Keratinocyte (primary cell): ENCODE measurements at regions not wholly inside any gene's neighbourhood (a gene's known extent, or its start where the extent isn't known, plus 50 kb on each side); places are given as distances from the start of the nearest gene placed in this dataset.

Source experiments
- DNase-seq: peaks from one replicate; pipeline ENCODE4 v3.0.0-alpha.2; 2011; ENCODE audit warnings: low read depth, missing footprints, low spot score
- FAIRE-seq: peaks from 2 replicates; lab custom pipeline; 2011; peaks lifted over from hg19 to GRCh38; lab: Jason Lieb, UNC
- H2AFZ ChIP-seq: 2 replicates; pipeline ENCODE4 v1.6.0; 2012; ENCODE audit warnings: low read length, control low read depth, inconsistent platforms; ENCODE audit not compliant: control insufficient read depth
- H3K27ac ChIP-seq: 2 replicates; pipeline ENCODE4 v1.5.1; 2011; ENCODE audit warnings: low read length; ENCODE audit not compliant: control insufficient read depth, insufficient read depth
- H3K27me3 ChIP-seq: 3 replicates; pipeline ENCODE4 v1.6.0; 2011; ENCODE audit warnings: low read length; ENCODE audit not compliant: control insufficient read depth, insufficient read depth; ENCODE audit errors: extremely low read depth
- H3K36me3 ChIP-seq, 2 experiments: 2 replicates in 1 of 2; 3 replicates in 1 of 2; pipeline ENCODE4 v1.5.1; 2011; ENCODE audit warnings: low read length in 2 of 2, mild to moderate bottlenecking in 1 of 2; ENCODE audit not compliant: control insufficient read depth in 2 of 2, insufficient read depth in 2 of 2; ENCODE audit errors: extremely low read depth in 1 of 2
- H3K4me1 ChIP-seq: 3 replicates; pipeline ENCODE4 v1.5.1; 2011; ENCODE audit warnings: low read length; ENCODE audit not compliant: control insufficient read depth, insufficient read depth; ENCODE audit errors: extremely low read depth
- H3K4me2 ChIP-seq: 3 replicates; pipeline ENCODE4 v1.6.0; 2011; ENCODE audit warnings: low read depth, low read length; ENCODE audit not compliant: control insufficient read depth, insufficient read depth; ENCODE audit errors: extremely low read depth
- H3K4me3 ChIP-seq, 3 experiments: fragments of 200-600 bp in 1 of 3; sonication (generic) in 1 of 3; 2 replicates in 2 of 3; 3 replicates in 1 of 3; pipeline ENCODE4 v1.5.1; 2011 to 2016; ENCODE audit warnings: low read length in 3 of 3, mild to moderate bottlenecking in 3 of 3, control low read depth in 2 of 3, inconsistent platforms in 1 of 3, low read depth in 1 of 3, mixed read lengths in 1 of 3, mixed run types in 1 of 3, moderate library complexity in 1 of 3; ENCODE audit not compliant: control insufficient read depth in 2 of 3, insufficient read depth in 2 of 3; ENCODE audit errors: extremely low read depth in 1 of 3
- H3K79me2 ChIP-seq: 2 replicates; pipeline ENCODE4 v1.6.0; 2012; ENCODE audit warnings: low read length; ENCODE audit not compliant: control insufficient read depth, insufficient read depth
- H3K9ac ChIP-seq: 3 replicates; pipeline ENCODE4 v1.6.0; 2011; ENCODE audit warnings: low read length; ENCODE audit not compliant: control insufficient read depth, insufficient read depth; ENCODE audit errors: extremely low read depth
- H3K9me1 ChIP-seq: 3 replicates; pipeline ENCODE4 v1.6.0; 2011; ENCODE audit warnings: low read length; ENCODE audit not compliant: control insufficient read depth, insufficient read depth; ENCODE audit errors: extremely low read depth
- H3K9me3 ChIP-seq: 2 replicates; pipeline ENCODE4 v1.5.1; 2012; ENCODE audit warnings: low read depth, low read length; ENCODE audit not compliant: control insufficient read depth
- H4K20me1 ChIP-seq: 3 replicates; pipeline ENCODE4 v1.6.0; 2011; ENCODE audit warnings: low read length; ENCODE audit not compliant: control insufficient read depth, insufficient read depth; ENCODE audit errors: extremely low read depth
- CTCF ChIP-seq, 3 experiments: IDR thresholded peaks in 1 of 3; conservative IDR thresholded peaks in 1 of 3; optimal IDR thresholded peaks in 1 of 3; 2 replicates in 2 of 3; 3 replicates in 1 of 3; pipeline versions ENCODE3 to v1.5.1; 2011; ENCODE audit warnings: low read length in 3 of 3, mild to moderate bottlenecking in 3 of 3, moderate library complexity in 2 of 3, control low read depth in 1 of 3, inconsistent platforms in 1 of 3; ENCODE audit not compliant: insufficient read depth in 2 of 3; ENCODE audit errors: extremely low read depth in 1 of 3
- EZH2 ChIP-seq: IDR thresholded peaks from one replicate; pipeline ENCODE4 v1.6.1; 2012; ENCODE audit warnings: inconsistent platforms, mild to moderate bottlenecking, low read length, moderate library complexity
- dilution Hi-C: fragments of 300-500 bp; cut with MboI; formaldehyde crosslinking; loops from one replicate; pipeline ENCODE4 v1.7.0; 2020; ENCODE audit warnings: low sequenced_read_pairs; ENCODE audit not compliant: extremely low pct_ligation_motif_present

- dilution Hi-C loops: no loop called here
- TF ChIP-seq CTCF (optimal IDR thresholded peaks at IDR 0.05 in 1 of 3, IDR thresholded peaks at IDR 0.05 in 1 of 3, conservative IDR thresholded peaks at IDR 0.05 in 1 of 3; ENCODE audit: extremely low read depth in 1 of 3, insufficient read depth in 2 of 3, low read length in 3 of 3) (no peak), EZH2 (no peak)
- H3K4me1 ChIP-seq: peaks cover 9% of the 10 kb centered on the region
These were observed 122.5 kb downstream of the PCDH7 start for GRCh38 chr4:30842689-30843088.

GRCh38 chr4:30844861-30845582, 124.9 kb downstream of the PCDH7 start:
- no peak for DNase-seq
- Histone ChIP-seq H3K27me3 (no peaks in the 10 kb centered on the region), H3K27ac (no peak overlapping the region), H2AFZ (no peak overlapping the region), H3K36me3 (no peaks in the 10 kb centered on the region), H3K9me1 (no peaks in the 10 kb centered on the region), H3K4me2 (no peak overlapping the region), H3K4me1 (peaks cover 2% of the 10 kb centered on the region), H4K20me1 (no peaks in the 10 kb centered on the region), H3K79me2 (no peaks in the 10 kb centered on the region), H3K9ac (no peak overlapping the region), H3K9me3 (no peaks in the 10 kb centered on the region), H3K4me3 (no peak overlapping the region)
- no peak for TF ChIP-seq CTCF (optimal IDR thresholded peaks at IDR 0.05 in 1 of 3, IDR thresholded peaks at IDR 0.05 in 1 of 3, conservative IDR thresholded peaks at IDR 0.05 in 1 of 3; ENCODE audit: extremely low read depth in 1 of 3, insufficient read depth in 2 of 3, low read length in 3 of 3)
- TF ChIP-seq EZH2: no peak
- no peak for FAIRE-seq
- dilution Hi-C loops: no loop called here

More at GRCh38 chr4:30842689-30843088, 122.5 kb downstream of the PCDH7 start:
- FAIRE-seq (no peak), DNase-seq (no peak)
- no peak overlapping the region for H3K4me2 ChIP-seq
- H3K27ac ChIP-seq: no peak overlapping the region
- H3K4me3 ChIP-seq: no peak overlapping the region
- no peaks in the 10 kb centered on the region for H3K9me3 ChIP-seq
- no peak overlapping the region for H2AFZ ChIP-seq
- H3K79me2 ChIP-seq: no peaks in the 10 kb centered on the region
- no peaks in the 10 kb centered on the region for H3K9me1 ChIP-seq
- no peaks in the 10 kb centered on the region for H3K36me3 ChIP-seq
- H4K20me1 ChIP-seq: no peaks in the 10 kb centered on the region
- no peaks in the 10 kb centered on the region for H3K27me3 ChIP-seq
- H3K9ac ChIP-seq: no peak overlapping the region
